ENCODE measurements at regions not wholly inside any gene's neighbourhood (a gene's known extent, or its start where the extent isn't known, plus 50 kb on each side); places are given as distances from the start of the nearest gene placed in this dataset.
"Not testable (repeated sequence)": the region's sequence is repeated elsewhere in the genome, so short reads cannot be mapped to it uniquely, and the experiment has no call there.

GRCh38 chrX:93468075-93468474 is 205.3 kb downstream of the NAP1L3 start:
- no peak for DNase-seq (ENCODE audit: low read depth)
- in situ Hi-C loops (cut with HindIII; ENCODE audit: low pct_unique_long_range_greater_than_20kb, low sequenced_read_pairs) = no loop called here

GRCh38 chrX:93466383-93466782 is 207.0 kb downstream of the NAP1L3 start:
- DNase-seq (ENCODE audit: low read depth) = no peak
- in situ Hi-C loops (cut with HindIII; ENCODE audit: low pct_unique_long_range_greater_than_20kb, low sequenced_read_pairs) = no loop called here

- DNase-seq (ENCODE audit: low read depth) = no peak
- in situ Hi-C loops (cut with HindIII; ENCODE audit: low pct_unique_long_range_greater_than_20kb, low sequenced_read_pairs) = no loop called here
Observed at GRCh38 chrX:93461060-93461459, 212.3 kb downstream of the NAP1L3 start.

GRCh38 chrX:93454509-93454908 is 218.9 kb downstream of the NAP1L3 start:
- no peak for DNase-seq (ENCODE audit: low read depth)
- in situ Hi-C loops (cut with HindIII; ENCODE audit: low pct_unique_long_range_greater_than_20kb, low sequenced_read_pairs) = no loop called here

GRCh38 chrX:93434721-93435120 is 238.7 kb downstream of the NAP1L3 start:
- DNase-seq (ENCODE audit: low read depth); in situ Hi-C loops (cut with HindIII; ENCODE audit: low pct_unique_long_range_greater_than_20kb, low sequenced_read_pairs): not testable (repeated sequence)

GRCh38 chrX:93428497-93428896 is 244.9 kb downstream of the NAP1L3 start:
- in situ Hi-C loops (cut with HindIII; ENCODE audit: low pct_unique_long_range_greater_than_20kb, low sequenced_read_pairs) = no loop called here
- DNase-seq (ENCODE audit: low read depth) = no peak

GRCh38 chrX:93422693-93423092 is 250.7 kb downstream of the NAP1L3 start:
- in situ Hi-C loops (cut with HindIII; ENCODE audit: low pct_unique_long_range_greater_than_20kb, low sequenced_read_pairs) = no loop called here
- peak; percentile 18 for DNase-seq (ENCODE audit: low read depth)

- in situ Hi-C loops (cut with HindIII; ENCODE audit: low pct_unique_long_range_greater_than_20kb, low sequenced_read_pairs) = no loop called here
- no peak for DNase-seq (ENCODE audit: low read depth)
Observed at GRCh38 chrX:93420525-93421082, 252.8 kb downstream of the NAP1L3 start.

- no peak for DNase-seq (ENCODE audit: low read depth)
- in situ Hi-C loops (cut with HindIII; ENCODE audit: low pct_unique_long_range_greater_than_20kb, low sequenced_read_pairs) = no loop called here
Observed at GRCh38 chrX:93420090-93420489, 253.3 kb downstream of the NAP1L3 start.

GRCh38 chrX:93419642-93420041 is 253.7 kb downstream of the NAP1L3 start:
- no peak for DNase-seq (ENCODE audit: low read depth)
- in situ Hi-C loops (cut with HindIII; ENCODE audit: low pct_unique_long_range_greater_than_20kb, low sequenced_read_pairs) = no loop called here

- no peak for DNase-seq (ENCODE audit: low read depth)
- in situ Hi-C loops (cut with HindIII; ENCODE audit: low pct_unique_long_range_greater_than_20kb, low sequenced_read_pairs) = no loop called here
Observed at GRCh38 chrX:93404121-93404520, 269.3 kb downstream of the NAP1L3 start.

- DNase-seq (ENCODE audit: low read depth) = no peak
- in situ Hi-C loops (cut with HindIII; ENCODE audit: low pct_unique_long_range_greater_than_20kb, low sequenced_read_pairs) = no loop called here
Observed at GRCh38 chrX:93354651-93355050, 318.7 kb downstream of the NAP1L3 start.

GRCh38 chrX:93346309-93346708 is 327.1 kb downstream of the NAP1L3 start:
- no peak for DNase-seq (ENCODE audit: low read depth)
- in situ Hi-C loops (cut with HindIII; ENCODE audit: low pct_unique_long_range_greater_than_20kb, low sequenced_read_pairs) = no loop called here

GRCh38 chrX:93344287-93344686 is 329.1 kb downstream of the NAP1L3 start:
- in situ Hi-C loops (cut with HindIII; ENCODE audit: low pct_unique_long_range_greater_than_20kb, low sequenced_read_pairs) = not testable (repeated sequence)

GRCh38 chrX:93332329-93332728 is 341.0 kb downstream of the NAP1L3 start:
- DNase-seq (ENCODE audit: low read depth) = no peak
- in situ Hi-C loops (cut with HindIII; ENCODE audit: low pct_unique_long_range_greater_than_20kb, low sequenced_read_pairs) = no loop called here

More at GRCh38 chrX:93344287-93344686, 329.1 kb downstream of the NAP1L3 start:
- DNase-seq (ENCODE audit: low read depth) = not testable (repeated sequence)

GRCh38 chrX:93322110-93322509 is 351.3 kb downstream of the NAP1L3 start:
- DNase-seq (ENCODE audit: low read depth) = no peak
- in situ Hi-C loops (cut with HindIII; ENCODE audit: low pct_unique_long_range_greater_than_20kb, low sequenced_read_pairs) = no loop called here

GRCh38 chrX:93319609-93320008 is 353.8 kb downstream of the NAP1L3 start:
- in situ Hi-C loops (cut with HindIII; ENCODE audit: low pct_unique_long_range_greater_than_20kb, low sequenced_read_pairs) = no loop called here
- DNase-seq (ENCODE audit: low read depth) = peak; percentile 27

Data from Caki2 (cell line).